Panc1 (cell line): ENCODE measurements at regions not wholly inside any gene's neighbourhood (a gene's known extent, or its start where the extent isn't known, plus 50 kb on each side); places are given as distances from the start of the nearest gene placed in this dataset.

Source experiments
- POLR2AphosphoS5 ChIP-seq: IDR thresholded peaks from 2 replicates; pipeline ENCODE4 v1.6.1; 2012; ENCODE audit warnings: mild to moderate bottlenecking, low read depth, low read length, moderate library complexity
- REST ChIP-seq, 2 experiments: IDR thresholded peaks; 2 replicates each; pipeline ENCODE4 v1.6.1; 2011 to 2012; ENCODE audit warnings: low read depth in 2 of 2, control low read depth in 1 of 2, low read length in 1 of 2, mild to moderate bottlenecking in 1 of 2, moderate library complexity in 1 of 2; ENCODE audit not compliant: insufficient read depth in 1 of 2
- TCF7L2 ChIP-seq: IDR thresholded peaks from 2 replicates; pipeline ENCODE4 v1.6.1; 2011; ENCODE audit warnings: mild to moderate bottlenecking, low read depth, low read length, inconsistent platforms
- TF ChIP-seq, protein P1 (sequence below): fragments of 450-650 bp; IDR thresholded peaks from 2 replicates; pipeline ENCODE4 v1.5.1; 2017; ENCODE audit warnings: mild to moderate bottlenecking

- TF ChIP-seq, protein P1, sequence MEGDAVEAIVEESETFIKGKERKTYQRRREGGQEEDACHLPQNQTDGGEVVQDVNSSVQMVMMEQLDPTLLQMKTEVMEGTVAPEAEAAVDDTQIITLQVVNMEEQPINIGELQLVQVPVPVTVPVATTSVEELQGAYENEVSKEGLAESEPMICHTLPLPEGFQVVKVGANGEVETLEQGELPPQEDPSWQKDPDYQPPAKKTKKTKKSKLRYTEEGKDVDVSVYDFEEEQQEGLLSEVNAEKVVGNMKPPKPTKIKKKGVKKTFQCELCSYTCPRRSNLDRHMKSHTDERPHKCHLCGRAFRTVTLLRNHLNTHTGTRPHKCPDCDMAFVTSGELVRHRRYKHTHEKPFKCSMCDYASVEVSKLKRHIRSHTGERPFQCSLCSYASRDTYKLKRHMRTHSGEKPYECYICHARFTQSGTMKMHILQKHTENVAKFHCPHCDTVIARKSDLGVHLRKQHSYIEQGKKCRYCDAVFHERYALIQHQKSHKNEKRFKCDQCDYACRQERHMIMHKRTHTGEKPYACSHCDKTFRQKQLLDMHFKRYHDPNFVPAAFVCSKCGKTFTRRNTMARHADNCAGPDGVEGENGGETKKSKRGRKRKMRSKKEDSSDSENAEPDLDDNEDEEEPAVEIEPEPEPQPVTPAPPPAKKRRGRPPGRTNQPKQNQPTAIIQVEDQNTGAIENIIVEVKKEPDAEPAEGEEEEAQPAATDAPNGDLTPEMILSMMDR = no peak
- TF ChIP-seq POLR2AphosphoS5 = no peak
- no peak for TF ChIP-seq REST (IDR thresholded peaks at IDR 0.05; ENCODE audit: insufficient read depth in 1 of 2, low read depth in 2 of 2, low read length in 1 of 2)
- no peak for TF ChIP-seq TCF7L2
These were observed 179.5 kb upstream of the ID2 start for GRCh38 chr2:8502316-8502715.
